ENCODE measurements at regions not wholly inside any gene's neighbourhood (a gene's known extent, or its start where the extent isn't known, plus 50 kb on each side); places are given as distances from the start of the nearest gene placed in this dataset.
A peak's percentile ranks its signal among the peaks of the same experiment; 100 is the strongest.

- H3K27ac Mint-ChIP-seq, result peak overlapping the region; percentile 32
- TF ChIP-seq CTCF (conservative IDR thresholded peaks at IDR 0.05), result no peak
- peaks cover 16% of the 10 kb centered on the region for H3K4me1 Mint-ChIP-seq
- H3K27me3 Mint-ChIP-seq (ENCODE audit: insufficient read depth), result no peaks in the 10 kb centered on the region
- H3K27ac ChIP-seq (ENCODE audit: low read depth, low read length), result no peak overlapping the region
- no peaks in the 10 kb centered on the region for H3K36me3 Mint-ChIP-seq (ENCODE audit: low read depth)
- no peak overlapping the region for H3K9ac ChIP-seq (ENCODE audit: extremely low read depth, low read length, poor library complexity, severe bottlenecking)
- peak; percentile 45 for DNase-seq
- WGBS, 2 experiments (ENCODE audit: insufficient coverage in 1 of 2, insufficient read length in 1 of 2), result 85 to 89% methylated on average over 5 to 8 of the region's 8 CpGs
- H3K27me3 ChIP-seq (ENCODE audit: control insufficient read depth, insufficient read depth, low read length, poor library complexity, severe bottlenecking), result no peaks in the 10 kb centered on the region
- no peak overlapping the region for H3K4me3 Mint-ChIP-seq
- H3K9me3 ChIP-seq (ENCODE audit: control insufficient read depth, low read length), result peaks cover 7% of the 10 kb centered on the region
- peaks cover 6% of the 10 kb centered on the region for H3K4me1 ChIP-seq (ENCODE audit: control insufficient read depth, insufficient read depth, low read length)
- peak overlapping the region; percentile 17 for H3K4me3 ChIP-seq (ENCODE audit: low read length)
- no peaks in the 10 kb centered on the region for H3K36me3 ChIP-seq (ENCODE audit: control insufficient read depth, insufficient read depth, low read length)
- peaks cover 11% of the 10 kb centered on the region for H3K9me3 Mint-ChIP-seq
These were observed 137.4 kb upstream of the SGO1 start for GRCh38 chr3:20323307-20323927.

- Mint-ChIP-seq H3K27ac (no peak overlapping the region), H3K4me3 (no peak overlapping the region), H3K4me1 (peaks cover 12% of the 10 kb centered on the region), H3K36me3 (ENCODE audit: low read depth) (no peaks in the 10 kb centered on the region), H3K27me3 (ENCODE audit: insufficient read depth) (no peaks in the 10 kb centered on the region), H3K9me3 (peaks cover 11% of the 10 kb centered on the region)
- no peaks in the 10 kb centered on the region for H3K36me3 ChIP-seq (ENCODE audit: control insufficient read depth, insufficient read depth, low read length)
- no peak overlapping the region for H3K9ac ChIP-seq (ENCODE audit: extremely low read depth, low read length, poor library complexity, severe bottlenecking)
- TF ChIP-seq CTCF (conservative IDR thresholded peaks at IDR 0.05), result no peak
- DNase-seq, result no peak
- H3K27me3 ChIP-seq (ENCODE audit: control insufficient read depth, insufficient read depth, low read length, poor library complexity, severe bottlenecking), result no peaks in the 10 kb centered on the region
- 89 to 91% methylated on average over 1 of the region's 1 CpG for WGBS, 2 experiments (ENCODE audit: insufficient coverage in 1 of 2, insufficient read length in 1 of 2)
- H3K27ac ChIP-seq (ENCODE audit: low read depth, low read length), result no peak overlapping the region
- H3K4me3 ChIP-seq (ENCODE audit: low read length), result no peak overlapping the region
- peaks cover 6% of the 10 kb centered on the region for H3K4me1 ChIP-seq (ENCODE audit: control insufficient read depth, insufficient read depth, low read length)
- H3K9me3 ChIP-seq (ENCODE audit: control insufficient read depth, low read length), result peaks cover 7% of the 10 kb centered on the region
These were observed 136.1 kb upstream of the SGO1 start for GRCh38 chr3:20322085-20322484.

GRCh38 chr3:20321391-20322047, 135.5 kb upstream of the SGO1 start:
- Mint-ChIP-seq H3K27ac (no peak overlapping the region), H3K9me3 (peaks cover 11% of the 10 kb centered on the region), H3K4me1 (peaks cover 12% of the 10 kb centered on the region), H3K27me3 (ENCODE audit: insufficient read depth) (no peaks in the 10 kb centered on the region), H3K36me3 (ENCODE audit: low read depth) (no peaks in the 10 kb centered on the region), H3K4me3 (no peak overlapping the region)
- Histone ChIP-seq H3K4me1 (ENCODE audit: control insufficient read depth, insufficient read depth, low read length) (peaks cover 6% of the 10 kb centered on the region), H3K27me3 (ENCODE audit: control insufficient read depth, insufficient read depth, low read length, poor library complexity, severe bottlenecking) (no peaks in the 10 kb centered on the region), H3K4me3 (ENCODE audit: low read length) (no peak overlapping the region), H3K36me3 (ENCODE audit: control insufficient read depth, insufficient read depth, low read length) (no peaks in the 10 kb centered on the region), H3K27ac (ENCODE audit: low read depth, low read length) (no peak overlapping the region), H3K9ac (ENCODE audit: extremely low read depth, low read length, poor library complexity, severe bottlenecking) (no peak overlapping the region), H3K9me3 (ENCODE audit: control insufficient read depth, low read length) (peaks cover 7% of the 10 kb centered on the region)
- no peak for DNase-seq
- no peak for TF ChIP-seq CTCF (conservative IDR thresholded peaks at IDR 0.05)
- 83 to 98% methylated on average over 8 of the region's 8 CpGs for WGBS, 2 experiments (ENCODE audit: insufficient coverage in 1 of 2, insufficient read length in 1 of 2)

All from endodermal cell (in vitro differentiated cells).